GM23248 (cell line): ENCODE measurements at regions not wholly inside any gene's neighbourhood (a gene's known extent, or its start where the extent isn't known, plus 50 kb on each side); places are given as distances from the start of the nearest gene placed in this dataset.

ENCODE experiments used
- EZH2 ChIP-seq: fragments of 200-600 bp; sonication (generic); IDR thresholded peaks from 2 replicates; pipeline ENCODE4 v1.6.1; 2018; ENCODE audit warnings: antibody characterized with exemption, mild to moderate bottlenecking; ENCODE audit not compliant: insufficient read depth, poor library complexity, severe bottlenecking
- EZH2phosphoT487 ChIP-seq: fragments of 200-600 bp; sonication (generic); IDR thresholded peaks from 2 replicates; pipeline ENCODE4 v1.6.1; 2018; ENCODE audit warnings: antibody characterized with exemption, moderate library complexity, mild to moderate bottlenecking, low read depth; ENCODE audit not compliant: insufficient read depth

GRCh38 chr3:102926618-102927017 is 491.8 kb downstream of the ZPLD1 start:
- no peak for TF ChIP-seq EZH2
- no peak for TF ChIP-seq EZH2phosphoT487
